Muscle of leg (tissue), 3 donors: ENCODE measurements at regions not wholly inside any gene's neighbourhood (a gene's known extent, or its start where the extent isn't known, plus 50 kb on each side); places are given as distances from the start of the nearest gene placed in this dataset.

Source experiments
- DNase-seq: peaks from one replicate; pipeline ENCODE4 v3.0.0; 2013
- H3K27ac ChIP-seq: one replicate; pipeline ENCODE4 v1.5.1; 2013; ENCODE audit warnings: mild to moderate bottlenecking, low read length, control low read depth
- H3K27me3 ChIP-seq: one replicate; pipeline ENCODE4 v1.6.1; 2013; ENCODE audit warnings: low read length; ENCODE audit not compliant: control insufficient read depth, insufficient read depth
- H3K36me3 ChIP-seq: one replicate; pipeline ENCODE4 v1.6.1; 2013; ENCODE audit warnings: low read length; ENCODE audit not compliant: control insufficient read depth, insufficient read depth
- H3K4me1 ChIP-seq: one replicate; pipeline ENCODE4 v1.6.1; 2013; ENCODE audit warnings: low read length; ENCODE audit not compliant: control insufficient read depth, insufficient read depth
- H3K4me3 ChIP-seq: one replicate; pipeline ENCODE4 v1.5.1; 2013; ENCODE audit warnings: low read length, control low read depth
- H3K9me3 ChIP-seq: replicated peaks from 2 replicates; pipeline ENCODE4 v1.6.1; 2013; ENCODE audit warnings: low read depth, low read length; ENCODE audit not compliant: control insufficient read depth
- WGBS: methylation state at CpG from one replicate; pipeline ENCODE4 v1.1.5; 2013; ENCODE audit warnings: missing lambda C conversion rate; ENCODE audit not compliant: insufficient coverage; 5-methylcytosine and 5-hydroxymethylcytosine counted together

DNA sequence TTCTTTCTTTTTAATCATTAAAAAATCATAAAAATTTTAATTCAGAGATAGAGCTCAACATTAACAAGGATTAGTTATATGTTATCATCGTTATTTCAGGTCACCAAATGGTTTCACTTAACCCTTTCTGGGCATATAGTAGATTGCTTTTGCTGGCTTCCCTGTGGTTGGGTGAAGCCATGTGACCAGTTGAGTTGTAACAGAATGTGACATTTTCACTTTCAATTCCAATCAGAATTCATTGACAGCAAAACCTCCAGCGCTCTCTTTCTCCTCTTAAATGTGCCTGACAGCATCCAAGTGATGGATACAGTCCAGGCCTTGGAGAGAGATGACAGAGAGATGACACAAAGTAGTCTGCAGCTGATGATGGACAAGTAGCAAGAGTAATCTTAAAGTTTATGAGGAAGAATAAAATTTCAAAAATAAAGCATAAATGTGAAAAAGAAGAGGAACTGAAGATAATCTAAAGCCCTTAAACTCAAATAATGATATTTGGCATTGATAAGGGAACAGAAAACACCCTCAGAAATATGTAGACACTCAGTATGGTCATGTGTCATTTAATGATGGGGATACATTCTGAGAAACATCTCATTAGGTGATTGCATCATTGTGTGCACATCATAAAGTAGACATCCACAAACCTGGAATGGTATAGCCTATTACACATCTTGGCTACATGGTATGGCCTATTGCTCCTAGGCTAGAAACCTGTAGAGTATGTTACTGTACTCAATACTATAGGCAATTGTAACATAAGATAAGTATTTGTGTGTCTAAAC lies 92.3 kb upstream of the QRFPR start:
- no peaks in the 10 kb centered on the region for H3K9me3 ChIP-seq
- H3K4me1 ChIP-seq: no peaks in the 10 kb centered on the region
- no peak overlapping the region for H3K27ac ChIP-seq
- H3K36me3 ChIP-seq: no peaks in the 10 kb centered on the region
- WGBS: no CpG with 5 or more reads among the region's 2 CpGs
- DNase-seq: no peak
- H3K4me3 ChIP-seq: no peak overlapping the region
- no peaks in the 10 kb centered on the region for H3K27me3 ChIP-seq

DNA sequence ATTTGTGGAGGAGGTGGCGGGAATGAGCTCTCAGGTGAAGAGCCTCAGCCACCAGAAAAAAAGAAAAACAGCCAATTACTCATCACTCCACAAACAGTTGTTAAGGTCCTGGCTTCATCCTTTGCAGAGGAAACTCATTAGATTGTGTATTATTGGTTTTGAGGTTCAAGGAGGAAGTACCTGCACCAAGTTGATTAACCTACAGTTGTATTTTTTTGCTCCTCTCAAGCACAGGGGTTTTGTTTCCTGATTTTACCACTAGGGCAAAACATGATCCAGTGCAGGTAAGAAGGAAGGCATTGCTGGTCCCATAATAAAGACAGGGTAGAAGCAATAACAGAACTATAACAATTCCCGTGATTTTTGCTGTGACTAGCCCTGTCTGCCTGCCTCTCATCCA lies 84.0 kb upstream of the QRFPR start:
- no peaks in the 10 kb centered on the region for H3K4me1 ChIP-seq
- no CpG with 5 or more reads among the region's 2 CpGs for WGBS
- no peak for DNase-seq

DNA sequence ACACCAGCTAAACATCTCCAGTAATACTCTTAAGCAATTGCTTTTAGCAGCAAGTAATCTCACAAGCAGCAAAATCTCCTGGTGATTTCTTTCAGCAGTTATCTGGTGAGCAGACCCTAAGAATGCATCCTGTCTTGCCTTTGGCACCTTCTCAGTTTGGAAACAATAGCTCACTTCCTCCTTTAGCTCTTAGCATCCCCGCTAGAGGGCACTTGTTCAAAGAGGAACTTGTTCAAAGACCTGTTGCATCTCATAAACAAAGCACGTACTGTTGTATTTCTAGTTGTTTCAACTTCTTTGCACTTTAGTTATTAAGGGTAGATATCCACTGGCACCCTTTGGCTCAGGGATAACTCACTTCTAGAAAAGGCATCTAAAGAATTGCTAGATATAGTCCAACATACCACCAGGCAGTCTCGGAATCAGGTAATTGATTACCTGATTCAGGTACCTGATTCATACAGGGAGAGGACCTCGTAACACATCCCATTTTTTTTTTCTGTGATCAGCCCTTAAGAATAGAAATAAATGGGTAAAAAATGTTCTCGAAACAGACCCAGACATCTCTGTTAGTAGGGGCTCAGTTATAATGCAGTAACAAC lies 81.9 kb upstream of the QRFPR start:
- Histone ChIP-seq H3K36me3 (no peaks in the 10 kb centered on the region), H3K9me3 (no peaks in the 10 kb centered on the region), H3K4me3 (no peak overlapping the region), H3K27ac (no peak overlapping the region), H3K27me3 (no peaks in the 10 kb centered on the region), H3K4me1 (no peaks in the 10 kb centered on the region)
- DNase-seq: peak; percentile 87
- WGBS: 80% methylated on average over 1 of the region's 5 CpGs

More for the DNA sequence above, 84.0 kb upstream of the QRFPR start:
- Histone ChIP-seq H3K9me3 (no peaks in the 10 kb centered on the region), H3K36me3 (no peaks in the 10 kb centered on the region), H3K4me3 (no peak overlapping the region), H3K27ac (no peak overlapping the region), H3K27me3 (no peaks in the 10 kb centered on the region)

DNA sequence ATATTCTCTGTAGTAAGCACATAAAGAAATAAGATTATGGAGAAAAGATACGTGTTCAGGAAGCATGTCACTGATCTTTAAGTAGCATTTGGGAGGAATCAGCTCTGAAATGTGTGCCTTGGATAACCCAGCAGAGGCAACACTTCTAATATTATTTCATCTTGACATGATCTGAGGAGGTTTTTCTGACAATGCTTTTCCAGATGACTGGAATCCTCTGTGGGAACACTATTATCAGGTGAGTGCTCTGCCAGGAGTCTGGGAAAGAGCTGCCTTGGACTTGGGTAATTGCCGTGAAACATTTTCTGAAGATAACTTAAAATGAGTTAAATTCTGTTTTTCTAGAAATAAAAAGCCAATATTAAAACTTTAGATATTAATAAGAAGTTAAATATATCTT lies 78.2 kb upstream of the QRFPR start:
- H3K4me1 ChIP-seq: no peaks in the 10 kb centered on the region
- WGBS: no CpG with 5 or more reads among the region's 2 CpGs
- H3K27me3 ChIP-seq: no peaks in the 10 kb centered on the region
- no peak overlapping the region for H3K4me3 ChIP-seq
- no peaks in the 10 kb centered on the region for H3K9me3 ChIP-seq
- H3K36me3 ChIP-seq: no peaks in the 10 kb centered on the region
- H3K27ac ChIP-seq: no peak overlapping the region
- no peak for DNase-seq

DNA sequence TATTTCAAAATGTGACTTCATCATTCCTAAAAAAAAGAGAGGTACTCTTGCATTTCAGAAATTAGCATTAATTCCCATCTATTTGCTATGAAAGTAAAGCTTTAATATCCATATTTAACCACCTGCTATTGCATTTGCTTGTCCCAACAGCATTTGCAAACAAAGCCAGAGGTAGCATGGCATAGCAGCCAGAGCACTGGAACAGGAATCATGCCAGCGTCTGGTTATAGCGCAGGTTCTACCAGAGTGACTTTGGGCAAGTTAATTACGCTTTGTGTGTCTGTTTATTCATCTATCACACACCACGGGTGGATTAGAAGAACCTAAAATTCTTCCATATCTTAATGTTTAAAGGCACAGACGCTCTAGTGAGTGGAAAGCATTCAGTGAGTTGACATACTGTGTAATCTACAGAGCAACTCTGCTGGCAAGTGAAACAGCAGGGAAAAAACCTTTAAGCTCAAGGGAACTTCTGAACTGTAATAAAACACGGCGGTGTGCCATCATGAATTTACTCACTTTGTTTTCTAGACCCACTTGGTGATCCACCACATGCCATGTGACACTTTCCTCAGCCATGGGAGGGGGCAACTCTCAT lies 76.6 kb upstream of the QRFPR start:
- 53% methylated on average over 4 of the region's 7 CpGs for WGBS
- H3K27ac ChIP-seq: no peak overlapping the region
- DNase-seq: peak; percentile 22

DNA sequence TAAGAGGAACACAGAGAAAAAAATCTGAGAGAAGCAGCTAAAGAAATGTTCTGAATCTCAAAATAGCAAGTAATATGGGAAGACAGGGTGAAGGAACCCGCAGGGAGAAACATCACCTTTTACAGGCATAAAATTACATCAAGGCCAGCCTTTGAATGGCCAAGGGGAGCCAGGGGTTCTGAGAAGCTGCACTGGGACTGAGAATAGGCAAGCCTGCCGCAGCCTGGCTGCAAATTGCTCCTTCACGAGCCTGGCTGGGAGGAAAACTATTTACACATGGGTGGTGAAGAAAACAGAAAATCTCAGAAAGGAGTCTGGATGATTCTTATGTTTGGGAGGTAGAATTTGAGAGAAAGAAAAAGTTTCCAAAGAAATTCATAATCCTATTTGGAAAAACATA lies 74.5 kb upstream of the QRFPR start:
- Histone ChIP-seq H3K27me3 (no peaks in the 10 kb centered on the region), H3K4me3 (no peak overlapping the region), H3K9me3 (no peaks in the 10 kb centered on the region), H3K4me1 (no peaks in the 10 kb centered on the region), H3K27ac (no peak overlapping the region), H3K36me3 (no peaks in the 10 kb centered on the region)
- 71% methylated on average over 1 of the region's 3 CpGs for WGBS
- no peak for DNase-seq

More for the DNA sequence above, 76.6 kb upstream of the QRFPR start:
- Histone ChIP-seq H3K27me3 (no peaks in the 10 kb centered on the region), H3K4me1 (no peaks in the 10 kb centered on the region), H3K36me3 (no peaks in the 10 kb centered on the region), H3K4me3 (no peak overlapping the region), H3K9me3 (no peaks in the 10 kb centered on the region)

DNA sequence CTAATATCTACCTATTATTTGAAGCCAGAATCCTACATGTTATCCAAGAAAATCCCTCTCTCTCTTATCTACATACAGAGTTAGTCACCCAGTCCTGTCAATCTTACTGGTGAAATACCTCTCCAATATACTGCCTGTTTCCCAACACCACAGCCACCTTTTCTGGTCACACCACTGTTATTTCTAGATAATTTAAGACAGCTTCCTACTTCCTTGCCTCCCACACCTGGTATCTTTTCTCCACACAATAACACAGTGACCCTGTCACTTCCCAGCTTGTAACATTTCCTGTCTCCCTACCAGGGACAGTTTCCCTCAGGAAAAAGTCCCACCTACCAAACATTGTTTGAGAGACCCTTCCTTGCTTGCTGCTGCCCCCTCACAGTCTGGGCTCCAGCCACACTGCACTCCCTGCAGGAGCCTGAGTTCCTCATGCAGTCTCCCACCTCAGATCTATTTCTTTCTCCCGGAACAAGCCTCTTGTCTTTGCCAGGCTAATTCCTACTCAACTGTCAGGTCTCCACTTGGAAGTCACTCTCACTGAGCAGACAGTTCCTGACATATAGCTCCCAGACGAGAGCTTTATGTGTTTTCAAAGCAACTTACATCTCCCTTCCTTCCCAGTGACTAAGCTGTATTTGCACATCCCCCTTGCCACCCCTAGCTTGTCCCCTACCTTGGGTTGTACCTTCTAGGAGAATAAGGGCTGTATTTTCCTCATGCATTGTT lies 73.6 kb upstream of the QRFPR start:
- Histone ChIP-seq H3K27ac (peak overlapping the region; percentile 26), H3K36me3 (no peaks in the 10 kb centered on the region), H3K4me1 (no peaks in the 10 kb centered on the region), H3K27me3 (no peaks in the 10 kb centered on the region), H3K4me3 (no peak overlapping the region), H3K9me3 (no peaks in the 10 kb centered on the region)
- 24% methylated on average over 2 of the region's 2 CpGs for WGBS
- DNase-seq: no peak

DNA sequence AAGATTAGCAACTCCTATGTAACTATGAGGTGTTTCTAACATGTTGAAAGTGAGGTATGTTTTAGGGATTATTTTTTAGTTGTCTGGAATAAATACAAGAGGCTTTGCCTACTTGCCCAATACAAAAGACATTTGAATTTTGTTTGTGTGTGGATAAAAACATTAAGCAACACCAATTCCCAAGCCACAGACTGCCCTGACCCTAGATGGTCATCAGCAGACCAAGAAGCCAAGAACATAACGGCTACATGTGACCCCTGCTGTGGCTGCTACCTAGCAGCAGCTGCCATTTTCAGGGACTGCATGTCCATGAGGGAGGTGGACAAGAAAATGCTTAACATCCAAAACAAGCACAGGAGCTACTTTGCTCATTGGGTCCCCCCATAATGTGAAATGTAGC lies 70.5 kb upstream of the QRFPR start:
- no peak overlapping the region for H3K27ac ChIP-seq
- H3K4me1 ChIP-seq: no peaks in the 10 kb centered on the region
- no peak for DNase-seq
- H3K36me3 ChIP-seq: no peaks in the 10 kb centered on the region
- no peaks in the 10 kb centered on the region for H3K27me3 ChIP-seq
- WGBS: 71% methylated on average over 1 of the region's 1 CpG
- no peak overlapping the region for H3K4me3 ChIP-seq
- no peaks in the 10 kb centered on the region for H3K9me3 ChIP-seq

DNA sequence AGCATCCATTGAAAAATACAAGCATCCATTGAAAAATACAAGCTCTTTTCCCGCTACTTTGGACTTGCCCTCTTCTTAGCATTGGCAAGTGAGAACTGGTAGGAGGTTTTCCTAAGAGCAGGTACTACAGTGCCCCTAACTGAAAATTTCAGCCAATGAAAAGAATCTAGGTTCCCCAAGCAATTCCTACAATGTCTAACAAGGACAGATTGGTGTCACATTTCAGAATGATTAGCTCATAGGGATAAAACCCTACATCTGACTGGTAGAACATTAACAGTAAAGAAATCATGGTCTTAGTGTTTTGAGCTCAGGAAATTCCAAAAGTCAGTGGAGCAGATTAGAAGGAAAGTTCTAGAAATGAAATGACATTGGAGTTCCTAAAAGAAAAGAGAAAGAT lies 68.6 kb upstream of the QRFPR start:
- Histone ChIP-seq H3K36me3 (no peaks in the 10 kb centered on the region), H3K9me3 (no peaks in the 10 kb centered on the region), H3K27me3 (no peaks in the 10 kb centered on the region), H3K4me3 (no peak overlapping the region), H3K4me1 (no peaks in the 10 kb centered on the region), H3K27ac (no peak overlapping the region)
- WGBS: no CpG with 5 or more reads among the region's 1 CpG
- no peak for DNase-seq

DNA sequence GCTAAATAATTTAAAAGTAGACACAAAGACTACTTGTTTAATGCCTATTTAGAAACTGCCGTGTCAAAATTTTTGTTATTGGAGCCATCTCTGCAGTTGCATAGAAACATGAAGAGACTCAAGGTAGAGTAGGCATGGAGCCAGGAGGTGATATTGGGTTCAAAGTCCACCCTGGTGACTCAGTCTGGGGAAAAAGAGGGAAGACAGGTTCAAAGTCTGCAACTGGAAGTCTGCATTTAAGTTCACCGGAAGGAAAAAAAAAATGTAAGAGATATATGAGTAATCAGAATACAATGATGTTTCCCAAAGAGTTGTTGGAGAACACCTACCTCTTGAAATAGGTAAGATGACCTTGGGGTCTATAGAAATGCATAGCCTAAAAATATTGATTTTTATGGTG lies 67.4 kb upstream of the QRFPR start:
- no peak for DNase-seq
- no peaks in the 10 kb centered on the region for H3K27me3 ChIP-seq
- no peaks in the 10 kb centered on the region for H3K9me3 ChIP-seq
- no peak overlapping the region for H3K4me3 ChIP-seq
- H3K27ac ChIP-seq: no peak overlapping the region
- no peaks in the 10 kb centered on the region for H3K36me3 ChIP-seq
- H3K4me1 ChIP-seq: no peaks in the 10 kb centered on the region
- 80% methylated on average over 2 of the region's 2 CpGs for WGBS
